22Rv1 (cell line): ENCODE measurements at regions not wholly inside any gene's neighbourhood (a gene's known extent, or its start where the extent isn't known, plus 50 kb on each side); places are given as distances from the start of the nearest gene placed in this dataset.

Source experiments
- H3K27ac ChIP-seq: fragments of 450-650 bp; 2 replicates; pipeline ENCODE4 v1.5.1; 2017
- CTCF ChIP-seq: fragments of 450-650 bp; IDR thresholded peaks from 2 replicates; pipeline ENCODE4 v1.5.1; 2017; ENCODE audit warnings: mild to moderate bottlenecking
- ZFX ChIP-seq: fragments of 450-650 bp; IDR thresholded peaks from 2 replicates; pipeline ENCODE4 v1.6.1; 2017; ENCODE audit warnings: antibody characterized with exemption, borderline replicate concordance

- H3K27ac ChIP-seq, result no peak overlapping the region
- TF ChIP-seq ZFX, result no peak
- no peak for TF ChIP-seq CTCF
Observed at GRCh38 chr9:82104252-82104651, 115.7 kb downstream of the SPATA31D1 start.

DNA sequence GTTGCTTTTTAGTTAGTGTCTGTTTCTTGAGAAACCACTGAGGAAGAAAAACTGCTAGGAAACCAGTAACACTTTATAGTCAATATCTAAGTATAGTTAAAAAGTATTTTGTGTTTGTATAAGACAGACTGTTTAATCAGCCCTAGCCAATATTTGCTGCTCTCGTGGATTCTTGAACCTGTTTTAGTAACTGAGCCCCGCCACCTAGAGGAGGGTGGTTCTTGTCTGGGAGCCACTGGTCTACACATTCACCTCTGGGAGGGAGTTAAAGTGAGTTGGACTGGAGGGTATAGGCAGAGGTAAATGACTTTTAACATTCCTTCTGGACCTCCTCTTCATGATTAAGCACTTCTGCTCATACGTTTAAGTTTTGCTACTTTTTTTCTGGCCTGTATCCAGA lies 117.2 kb downstream of the SPATA31D1 start:
- no peak overlapping the region for H3K27ac ChIP-seq
- TF ChIP-seq ZFX (no peak), CTCF (no peak)

- no peak overlapping the region for H3K27ac ChIP-seq
- no peak for TF ChIP-seq CTCF
- TF ChIP-seq ZFX, result no peak
Observed at GRCh38 chr9:82106536-82106935, 118.0 kb downstream of the SPATA31D1 start.

DNA sequence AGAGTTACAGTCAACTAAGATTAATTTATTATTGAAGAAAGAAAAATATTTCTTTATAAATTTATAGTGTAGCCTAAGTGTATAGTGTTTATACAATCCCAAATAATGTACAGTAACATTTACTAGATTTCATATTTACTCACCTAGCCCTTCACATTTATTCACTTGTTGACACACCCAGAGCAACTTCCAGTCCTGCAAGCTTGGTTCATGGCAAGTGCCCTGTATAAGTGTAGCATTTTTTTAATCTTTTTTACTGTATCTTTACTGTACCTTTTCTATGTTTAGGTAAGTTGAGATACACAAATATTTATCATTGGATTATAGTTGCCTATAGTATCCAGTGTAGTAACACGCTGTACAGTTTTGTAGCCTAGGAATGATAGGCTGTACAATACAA lies 119.9 kb downstream of the SPATA31D1 start:
- no peak for TF ChIP-seq ZFX
- no peak for TF ChIP-seq CTCF
- H3K27ac ChIP-seq, result no peak overlapping the region

DNA sequence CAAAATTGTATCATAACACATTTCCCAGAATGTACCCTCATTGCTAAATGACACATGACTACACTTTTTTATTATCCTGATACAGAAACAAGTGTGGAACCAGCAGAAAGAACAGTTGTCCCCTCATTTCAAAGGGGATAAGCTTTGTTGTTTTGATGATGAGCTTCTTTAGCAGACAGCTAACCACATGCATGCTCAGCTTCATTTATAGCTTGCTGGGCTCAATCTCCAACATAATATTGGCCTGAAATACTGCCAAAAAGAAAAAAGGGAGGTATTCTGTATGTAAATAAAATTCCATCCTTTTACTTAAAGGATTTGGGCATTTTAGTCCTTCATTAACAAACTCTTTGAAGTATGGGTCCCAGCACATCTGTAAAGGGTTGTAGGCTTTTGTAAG lies 120.4 kb downstream of the SPATA31D1 start:
- H3K27ac ChIP-seq, result no peak overlapping the region
- TF ChIP-seq CTCF, result no peak
- TF ChIP-seq ZFX, result no peak

DNA sequence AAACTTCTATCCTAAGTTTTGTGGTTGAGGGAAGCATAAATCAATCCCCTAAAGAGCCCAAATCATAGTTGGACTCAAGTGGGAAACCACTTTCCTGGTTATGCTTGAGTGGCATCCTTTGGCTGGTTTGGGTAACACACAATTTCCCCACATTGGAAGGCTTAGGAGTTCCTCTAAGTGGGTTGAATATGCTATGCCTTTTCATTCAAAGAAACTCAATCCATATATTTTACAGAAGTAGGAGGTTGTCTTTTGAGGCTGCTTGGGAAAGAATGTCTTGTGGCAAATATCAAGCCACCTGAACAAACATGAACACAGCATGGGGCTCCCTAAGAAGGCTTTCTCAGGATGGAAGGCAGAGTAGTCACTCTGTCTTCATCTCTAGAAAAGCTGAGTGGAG lies 121.1 kb downstream of the SPATA31D1 start:
- no peak overlapping the region for H3K27ac ChIP-seq
- TF ChIP-seq CTCF (no peak), ZFX (no peak)

- no peak for TF ChIP-seq CTCF
- TF ChIP-seq ZFX, result no peak
- H3K27ac ChIP-seq, result no peak overlapping the region
Observed at GRCh38 chr9:82110881-82111280, 122.3 kb downstream of the SPATA31D1 start.
